WTC11 (cell line): ENCODE measurements at regions not wholly inside any gene's neighbourhood (a gene's known extent, or its start where the extent isn't known, plus 50 kb on each side); places are given as distances from the start of the nearest gene placed in this dataset.

ENCODE experiments used
- ATAC-seq: fragments of 200-7000 bp; cut with Tn5 transposase; 2 replicates; pipeline ENCODE4 v1.10.0; 2021; ENCODE audit warnings: mild to moderate bottlenecking, moderate library complexity
- CTCF ChIA-PET: fragments of 300-600 bp; sonication (Branson Sonifier 250); formaldehyde crosslinking; loops from one replicate; lab custom pipeline; 2021; ENCODE audit warnings: antibody characterized with exemption; lab: Charles Lee
- POLR2A ChIA-PET: fragments of 350-600 bp; sonication (Branson Sonifier 250); formaldehyde crosslinking; loops from one replicate; lab custom pipeline; 2021; ENCODE audit warnings: antibody characterized with exemption; lab: Charles Lee
- DNase-seq: peaks from one replicate; pipeline ENCODE4 v3.0.0; 2021; ENCODE audit warnings: low spot score
- H3K27ac Mint-ChIP-seq: 2 replicates; pipeline ENCODE4 v1.8.0; 2021; ENCODE audit warnings: mixed read lengths
- H3K27me3 Mint-ChIP-seq: 2 replicates; pipeline ENCODE4 v1.8.0; 2021; ENCODE audit warnings: low read depth, mild to moderate bottlenecking, moderate library complexity, mixed read lengths
- H3K36me3 Mint-ChIP-seq: 2 replicates; pipeline ENCODE4 v1.8.0; 2021; ENCODE audit warnings: mixed read lengths
- H3K4me1 Mint-ChIP-seq: 2 replicates; pipeline ENCODE4 v1.8.0; 2022; ENCODE audit warnings: mixed read lengths
- H3K4me3 Mint-ChIP-seq: 2 replicates; pipeline ENCODE4 v1.8.0; 2021; ENCODE audit warnings: mild to moderate bottlenecking, moderate library complexity, mixed read lengths
- H3K9me3 Mint-ChIP-seq: 2 replicates; pipeline ENCODE4 v1.8.0; 2021; ENCODE audit warnings: mixed read lengths
- CBFB ChIP-seq: sonication (generic); formaldehyde crosslinking; IDR thresholded peaks from 2 replicates; pipeline ENCODE4 v1.8.1; 2022; ENCODE audit warnings: mild to moderate bottlenecking, low read depth, missing genetic modification reagents
- E2F1 ChIP-seq: sonication (generic); formaldehyde crosslinking; IDR thresholded peaks from 2 replicates; pipeline ENCODE4 v1.8.0; 2022; ENCODE audit warnings: mild to moderate bottlenecking, missing genetic modification reagents
- EMX1 ChIP-seq: fragments of 250-450 bp; sonication (Bioruptor Pico); IDR thresholded peaks from 2 replicates; pipeline ENCODE4 v1.8.0; 2021; ENCODE audit warnings: mild to moderate bottlenecking
- FOXP4 ChIP-seq: sonication (generic); formaldehyde crosslinking; IDR thresholded peaks from 2 replicates; pipeline ENCODE4 v1.8.0; 2022; ENCODE audit warnings: mild to moderate bottlenecking, missing genetic modification reagents
- GABPB1 ChIP-seq: sonication (generic); formaldehyde crosslinking; IDR thresholded peaks from 2 replicates; pipeline ENCODE4 v1.8.1; 2023; ENCODE audit warnings: mild to moderate bottlenecking, missing genetic modification reagents
- HMGA2 ChIP-seq: fragments of 250-450 bp; sonication (Bioruptor Pico); IDR thresholded peaks from 2 replicates; pipeline ENCODE4 v1.4.0; 2021; ENCODE audit warnings: mild to moderate bottlenecking, moderate library complexity
- JUN ChIP-seq: sonication (generic); formaldehyde crosslinking; IDR thresholded peaks from 2 replicates; pipeline ENCODE4 v1.8.0; 2023; ENCODE audit warnings: mild to moderate bottlenecking, missing genetic modification reagents
- MYBL2 ChIP-seq: sonication (generic); formaldehyde crosslinking; IDR thresholded peaks from 2 replicates; pipeline ENCODE4 v1.8.1; 2023; ENCODE audit warnings: mild to moderate bottlenecking, moderate library complexity, missing genetic modification reagents
- NFATC4 ChIP-seq: fragments of 250-450 bp; sonication (Bioruptor Pico); IDR thresholded peaks from 2 replicates; pipeline ENCODE4 v1.9.0; 2021; ENCODE audit warnings: mild to moderate bottlenecking
- NFE2L1 ChIP-seq: sonication (generic); formaldehyde crosslinking; IDR thresholded peaks from 2 replicates; pipeline ENCODE4 v1.8.1; 2023; ENCODE audit warnings: missing genetic modification reagents
- NR2C2 ChIP-seq: sonication (generic); formaldehyde crosslinking; IDR thresholded peaks from 2 replicates; pipeline ENCODE4 v1.8.0; 2022; ENCODE audit warnings: mild to moderate bottlenecking, missing genetic modification reagents
- PRRX2 ChIP-seq: fragments of 250-450 bp; sonication (Bioruptor Pico); IDR thresholded peaks from 2 replicates; pipeline ENCODE4 v1.8.0; 2021; ENCODE audit warnings: mild to moderate bottlenecking
- RORB ChIP-seq: fragments of 250-450 bp; sonication (Bioruptor Pico); IDR thresholded peaks from 2 replicates; pipeline ENCODE4 v1.9.0; 2021; ENCODE audit warnings: mild to moderate bottlenecking
- STAT6 ChIP-seq: sonication (generic); formaldehyde crosslinking; conservative IDR thresholded peaks from 2 replicates; pipeline ENCODE4 v1.8.1; 2023; ENCODE audit warnings: mild to moderate bottlenecking, low read depth, missing genetic modification reagents, moderate library complexity
- TP53 ChIP-seq: sonication (generic); formaldehyde crosslinking; IDR thresholded peaks from 2 replicates; pipeline ENCODE4 v1.8.1; 2023; ENCODE audit warnings: mild to moderate bottlenecking, missing genetic modification reagents
- ZNF138 ChIP-seq: sonication (generic); formaldehyde crosslinking; conservative IDR thresholded peaks from 2 replicates; pipeline ENCODE4 v1.8.1; 2022; ENCODE audit warnings: mild to moderate bottlenecking, moderate library complexity, missing genetic modification reagents
- ZNF263 ChIP-seq: sonication (generic); formaldehyde crosslinking; IDR thresholded peaks from 2 replicates; pipeline ENCODE4 v1.8.1; 2022; ENCODE audit warnings: low read depth, mild to moderate bottlenecking, moderate library complexity, missing genetic modification reagents
- ZNF423 ChIP-seq: fragments of 250-450 bp; sonication (Bioruptor Pico); IDR thresholded peaks from 2 replicates; pipeline ENCODE4 v2.1.2; 2022; ENCODE audit warnings: mild to moderate bottlenecking, moderate library complexity
- ZNF425 ChIP-seq: fragments of 250-450 bp; sonication (Bioruptor Pico); conservative IDR thresholded peaks from 2 replicates; pipeline ENCODE4 v1.9.0; 2021; ENCODE audit warnings: mild to moderate bottlenecking
- TF ChIP-seq, protein P1 (sequence below): fragments of 250-450 bp; sonication (Bioruptor Pico); IDR thresholded peaks from 2 replicates; pipeline ENCODE4 v1.9.0; 2021; ENCODE audit warnings: mild to moderate bottlenecking, borderline replicate concordance
- TF ChIP-seq, protein P2 (sequence below): sonication (generic); formaldehyde crosslinking; IDR thresholded peaks from 2 replicates; pipeline ENCODE4 v1.8.0; 2023; ENCODE audit warnings: missing genetic modification reagents
- TF ChIP-seq, protein P3 (sequence below): fragments of 250-450 bp; sonication (Bioruptor Pico); IDR thresholded peaks from 2 replicates; pipeline ENCODE4 v1.8.0; 2021; ENCODE audit warnings: mild to moderate bottlenecking

GRCh38 chr2:145724311-145724898 lies 1204.5 kb upstream of the ZEB2 start (continued):
- TF ChIP-seq, protein P1, sequence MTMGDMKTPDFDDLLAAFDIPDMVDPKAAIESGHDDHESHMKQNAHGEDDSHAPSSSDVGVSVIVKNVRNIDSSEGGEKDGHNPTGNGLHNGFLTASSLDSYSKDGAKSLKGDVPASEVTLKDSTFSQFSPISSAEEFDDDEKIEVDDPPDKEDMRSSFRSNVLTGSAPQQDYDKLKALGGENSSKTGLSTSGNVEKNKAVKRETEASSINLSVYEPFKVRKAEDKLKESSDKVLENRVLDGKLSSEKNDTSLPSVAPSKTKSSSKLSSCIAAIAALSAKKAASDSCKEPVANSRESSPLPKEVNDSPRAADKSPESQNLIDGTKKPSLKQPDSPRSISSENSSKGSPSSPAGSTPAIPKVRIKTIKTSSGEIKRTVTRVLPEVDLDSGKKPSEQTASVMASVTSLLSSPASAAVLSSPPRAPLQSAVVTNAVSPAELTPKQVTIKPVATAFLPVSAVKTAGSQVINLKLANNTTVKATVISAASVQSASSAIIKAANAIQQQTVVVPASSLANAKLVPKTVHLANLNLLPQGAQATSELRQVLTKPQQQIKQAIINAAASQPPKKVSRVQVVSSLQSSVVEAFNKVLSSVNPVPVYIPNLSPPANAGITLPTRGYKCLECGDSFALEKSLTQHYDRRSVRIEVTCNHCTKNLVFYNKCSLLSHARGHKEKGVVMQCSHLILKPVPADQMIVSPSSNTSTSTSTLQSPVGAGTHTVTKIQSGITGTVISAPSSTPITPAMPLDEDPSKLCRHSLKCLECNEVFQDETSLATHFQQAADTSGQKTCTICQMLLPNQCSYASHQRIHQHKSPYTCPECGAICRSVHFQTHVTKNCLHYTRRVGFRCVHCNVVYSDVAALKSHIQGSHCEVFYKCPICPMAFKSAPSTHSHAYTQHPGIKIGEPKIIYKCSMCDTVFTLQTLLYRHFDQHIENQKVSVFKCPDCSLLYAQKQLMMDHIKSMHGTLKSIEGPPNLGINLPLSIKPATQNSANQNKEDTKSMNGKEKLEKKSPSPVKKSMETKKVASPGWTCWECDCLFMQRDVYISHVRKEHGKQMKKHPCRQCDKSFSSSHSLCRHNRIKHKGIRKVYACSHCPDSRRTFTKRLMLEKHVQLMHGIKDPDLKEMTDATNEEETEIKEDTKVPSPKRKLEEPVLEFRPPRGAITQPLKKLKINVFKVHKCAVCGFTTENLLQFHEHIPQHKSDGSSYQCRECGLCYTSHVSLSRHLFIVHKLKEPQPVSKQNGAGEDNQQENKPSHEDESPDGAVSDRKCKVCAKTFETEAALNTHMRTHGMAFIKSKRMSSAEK (CRISPR knock-in tag): no peak
- TF ChIP-seq STAT6 (no peak), ZNF425 (CRISPR knock-in tag) (no peak), NFE2L1 (CRISPR knock-in tag) (no peak), CBFB (CRISPR knock-in tag) (no peak), ZNF138 (CRISPR knock-in tag) (no peak), HMGA2 (no peak), TP53 (CRISPR knock-in tag) (no peak)

GRCh38 chr2:145723872-145724271 lies 1204.0 kb upstream of the ZEB2 start:
- no peak overlapping the region for H3K27ac Mint-ChIP-seq
- no peak for ATAC-seq
- H3K36me3 Mint-ChIP-seq: peaks cover 8% of the 10 kb centered on the region
- TF ChIP-seq E2F1 (CRISPR knock-in tag): no peak
- TF ChIP-seq ZNF263: no peak
- TF ChIP-seq EMX1 (CRISPR knock-in tag): no peak
- TF ChIP-seq PRRX2 (CRISPR knock-in tag): no peak
- no peak for TF ChIP-seq RORB (CRISPR knock-in tag)
- TF ChIP-seq, protein P2, sequence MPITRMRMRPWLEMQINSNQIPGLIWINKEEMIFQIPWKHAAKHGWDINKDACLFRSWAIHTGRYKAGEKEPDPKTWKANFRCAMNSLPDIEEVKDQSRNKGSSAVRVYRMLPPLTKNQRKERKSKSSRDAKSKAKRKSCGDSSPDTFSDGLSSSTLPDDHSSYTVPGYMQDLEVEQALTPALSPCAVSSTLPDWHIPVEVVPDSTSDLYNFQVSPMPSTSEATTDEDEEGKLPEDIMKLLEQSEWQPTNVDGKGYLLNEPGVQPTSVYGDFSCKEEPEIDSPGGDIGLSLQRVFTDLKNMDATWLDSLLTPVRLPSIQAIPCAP (CRISPR knock-in tag): no peak
- TF ChIP-seq FOXP4 (CRISPR knock-in tag): no peak
- TF ChIP-seq NR2C2 (CRISPR knock-in tag): no peak
- no peak for TF ChIP-seq HMGA2
- TF ChIP-seq ZNF423 (CRISPR knock-in tag): no peak
- TF ChIP-seq MYBL2 (CRISPR knock-in tag): no peak
- no peak for TF ChIP-seq GABPB1
- TF ChIP-seq NFATC4 (CRISPR knock-in tag): no peak
- TF ChIP-seq, protein P3, sequence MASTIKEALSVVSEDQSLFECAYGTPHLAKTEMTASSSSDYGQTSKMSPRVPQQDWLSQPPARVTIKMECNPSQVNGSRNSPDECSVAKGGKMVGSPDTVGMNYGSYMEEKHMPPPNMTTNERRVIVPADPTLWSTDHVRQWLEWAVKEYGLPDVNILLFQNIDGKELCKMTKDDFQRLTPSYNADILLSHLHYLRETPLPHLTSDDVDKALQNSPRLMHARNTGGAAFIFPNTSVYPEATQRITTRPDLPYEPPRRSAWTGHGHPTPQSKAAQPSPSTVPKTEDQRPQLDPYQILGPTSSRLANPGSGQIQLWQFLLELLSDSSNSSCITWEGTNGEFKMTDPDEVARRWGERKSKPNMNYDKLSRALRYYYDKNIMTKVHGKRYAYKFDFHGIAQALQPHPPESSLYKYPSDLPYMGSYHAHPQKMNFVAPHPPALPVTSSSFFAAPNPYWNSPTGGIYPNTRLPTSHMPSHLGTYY (CRISPR knock-in tag): no peak
- TF ChIP-seq JUN (CRISPR knock-in tag): no peak
- POLR2A ChIA-PET: no interaction called here
- CTCF ChIA-PET: no interaction called here
- H3K27me3 Mint-ChIP-seq: no peaks in the 10 kb centered on the region
- DNase-seq: no peak
- H3K4me3 Mint-ChIP-seq: no peak overlapping the region
- H3K9me3 Mint-ChIP-seq: peaks cover 19% of the 10 kb centered on the region
- 0 out of 2 replicates have a peak, but pooled peaks cover 2% of the 10 kb centered on the region for H3K4me1 Mint-ChIP-seq
